ENCODE measurements at regions not wholly inside any gene's neighbourhood (a gene's known extent, or its start where the extent isn't known, plus 50 kb on each side); places are given as distances from the start of the nearest gene placed in this dataset.

GRCh38 chr6:19997104-19997503, 159.9 kb downstream of the ID4 start:
- Histone ChIP-seq H3K9me3 (ENCODE audit: severe bottlenecking) (no peaks in the 10 kb centered on the region), H3K4me1 (ENCODE audit: insufficient read depth, poor library complexity, severe bottlenecking) (no peaks in the 10 kb centered on the region), H3K36me3 (ENCODE audit: low read depth) (no peaks in the 10 kb centered on the region), H3K27ac (ENCODE audit: poor library complexity, severe bottlenecking) (no peak overlapping the region), H3K4me3 (ENCODE audit: severe bottlenecking) (no peak overlapping the region), H3K27me3 (ENCODE audit: insufficient read depth, poor library complexity, severe bottlenecking) (peaks cover 6% of the 10 kb centered on the region)
- ATAC-seq (ENCODE audit: low read depth) (no peak), DNase-seq (ENCODE audit: low spot score) (no peak)
- TF ChIP-seq CTCF (IDR thresholded peaks at IDR 0.05; ENCODE audit: poor library complexity, severe bottlenecking) = no peak

- TF ChIP-seq CTCF (IDR thresholded peaks at IDR 0.05; ENCODE audit: poor library complexity, severe bottlenecking) = no peak
- no peak overlapping the region for H3K4me3 ChIP-seq (ENCODE audit: severe bottlenecking)
- H3K9me3 ChIP-seq (ENCODE audit: severe bottlenecking) = no peaks in the 10 kb centered on the region
- ATAC-seq (ENCODE audit: low read depth) (no peak), DNase-seq (ENCODE audit: low spot score) (no peak)
- H3K27ac ChIP-seq (ENCODE audit: poor library complexity, severe bottlenecking) = no peak overlapping the region
- no peaks in the 10 kb centered on the region for H3K4me1 ChIP-seq (ENCODE audit: insufficient read depth, poor library complexity, severe bottlenecking)
- no peaks in the 10 kb centered on the region for H3K36me3 ChIP-seq (ENCODE audit: low read depth)
- no peaks in the 10 kb centered on the region for H3K27me3 ChIP-seq (ENCODE audit: insufficient read depth, poor library complexity, severe bottlenecking)
Measured at GRCh38 chr6:19998541-19998940, 161.4 kb downstream of the ID4 start.

GRCh38 chr6:19999319-20000191, 162.4 kb downstream of the ID4 start:
- DNase-seq (ENCODE audit: low spot score) (no peak), ATAC-seq (ENCODE audit: low read depth) (peak; percentile 78)
- Histone ChIP-seq H3K4me3 (ENCODE audit: severe bottlenecking) (no peak overlapping the region), H3K27me3 (ENCODE audit: insufficient read depth, poor library complexity, severe bottlenecking) (no peaks in the 10 kb centered on the region), H3K4me1 (ENCODE audit: insufficient read depth, poor library complexity, severe bottlenecking) (no peaks in the 10 kb centered on the region), H3K27ac (ENCODE audit: poor library complexity, severe bottlenecking) (no peak overlapping the region), H3K36me3 (ENCODE audit: low read depth) (no peaks in the 10 kb centered on the region), H3K9me3 (ENCODE audit: severe bottlenecking) (no peaks in the 10 kb centered on the region)
- no peak for TF ChIP-seq CTCF (IDR thresholded peaks at IDR 0.05; ENCODE audit: poor library complexity, severe bottlenecking)

GRCh38 chr6:20001286-20001685, 164.1 kb downstream of the ID4 start:
- Histone ChIP-seq H3K27me3 (ENCODE audit: insufficient read depth, poor library complexity, severe bottlenecking) (no peaks in the 10 kb centered on the region), H3K9me3 (ENCODE audit: severe bottlenecking) (no peaks in the 10 kb centered on the region), H3K36me3 (ENCODE audit: low read depth) (no peaks in the 10 kb centered on the region), H3K4me1 (ENCODE audit: insufficient read depth, poor library complexity, severe bottlenecking) (no peaks in the 10 kb centered on the region), H3K4me3 (ENCODE audit: severe bottlenecking) (no peak overlapping the region), H3K27ac (ENCODE audit: poor library complexity, severe bottlenecking) (no peak overlapping the region)
- no peak for TF ChIP-seq CTCF (IDR thresholded peaks at IDR 0.05; ENCODE audit: poor library complexity, severe bottlenecking)
- DNase-seq (ENCODE audit: low spot score) (no peak), ATAC-seq (ENCODE audit: low read depth) (no peak)

GRCh38 chr6:20006037-20006436, 168.9 kb downstream of the ID4 start:
- no peak for TF ChIP-seq CTCF (IDR thresholded peaks at IDR 0.05; ENCODE audit: poor library complexity, severe bottlenecking)
- no peaks in the 10 kb centered on the region for H3K9me3 ChIP-seq (ENCODE audit: severe bottlenecking)
- H3K27me3 ChIP-seq (ENCODE audit: insufficient read depth, poor library complexity, severe bottlenecking) = no peaks in the 10 kb centered on the region
- no peak overlapping the region for H3K4me3 ChIP-seq (ENCODE audit: severe bottlenecking)
- ATAC-seq (ENCODE audit: low read depth) (no peak), DNase-seq (ENCODE audit: low spot score) (no peak)
- no peak overlapping the region for H3K27ac ChIP-seq (ENCODE audit: poor library complexity, severe bottlenecking)
- no peaks in the 10 kb centered on the region for H3K36me3 ChIP-seq (ENCODE audit: low read depth)
- no peaks in the 10 kb centered on the region for H3K4me1 ChIP-seq (ENCODE audit: insufficient read depth, poor library complexity, severe bottlenecking)

All from RWPE2 (cell line).